ENCODE measurements at regions not wholly inside any gene's neighbourhood (a gene's known extent, or its start where the extent isn't known, plus 50 kb on each side); places are given as distances from the start of the nearest gene placed in this dataset.

DNA sequence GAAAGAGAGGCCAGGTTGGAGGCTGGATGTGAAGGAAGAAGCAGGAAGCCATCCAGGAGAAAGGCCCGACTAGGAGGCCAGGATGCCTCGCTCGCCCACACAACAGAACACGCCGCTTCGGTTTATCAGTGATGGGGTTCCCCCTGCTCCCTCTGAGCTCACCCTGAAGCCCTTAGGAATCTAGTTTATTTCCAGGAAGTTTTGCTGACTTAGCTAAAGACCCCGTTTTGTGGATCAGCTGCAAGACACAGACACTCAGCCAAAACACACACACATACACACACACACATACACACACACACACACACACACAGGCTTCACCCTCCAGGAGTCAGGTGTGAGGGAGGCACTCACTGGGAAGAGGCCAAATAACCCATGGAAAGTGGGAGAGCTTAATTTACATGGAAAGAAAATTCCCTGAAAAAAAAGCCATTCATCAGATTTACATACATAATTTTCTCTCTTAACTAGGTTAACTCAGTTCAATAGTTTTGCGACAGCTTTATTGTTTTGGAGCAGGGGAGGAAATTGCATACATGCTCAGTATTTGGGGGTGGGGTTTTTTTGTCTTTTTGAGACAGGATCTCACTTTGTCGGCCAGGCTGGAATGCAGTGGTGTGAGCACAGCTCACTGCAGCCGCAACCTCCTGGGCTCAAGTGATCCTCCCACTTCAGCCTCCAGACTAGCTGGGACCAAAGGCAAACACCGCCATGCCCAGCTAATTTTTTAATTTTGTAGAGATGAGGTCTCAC lies 92.7 kb upstream of the HAND1 start:
- ChIA-PET CTCF (interaction anchor here (0.6 to 1.6 kb wide), 2 partner anchors 16 to 499 kb away, joined by 3 read pairs; no protein-coding TSS in a partner anchor), POLR2A (no interaction called here)
- Histone ChIP-seq H3K9ac (replicated peaks; ENCODE audit: extremely low read depth, insufficient read depth, low read length) (no peak overlapping the region), H2AFZ (ENCODE audit: low read depth, low read length) (no peak overlapping the region), H4K20me1 (replicated peaks; ENCODE audit: control insufficient read depth, extremely low read depth, insufficient read depth, low read length) (no peaks in the 10 kb centered on the region), H3K9me1 (replicated peaks; ENCODE audit: control insufficient read depth, extremely low read depth, insufficient read depth, low read length) (no peaks in the 10 kb centered on the region), H3K36me3 (ENCODE audit: control insufficient read depth in 2 of 2, extremely low read depth in 1 of 2, insufficient read depth in 2 of 2, low read length in 2 of 2) (no peaks in the 10 kb centered on the region), H3K27ac (ENCODE audit: insufficient read depth, low read depth, low read length) (no peak overlapping the region), H3K27me3 (ENCODE audit: control insufficient read depth in 2 of 2, insufficient read depth in 2 of 2, low read length in 2 of 2) (peaks cover 7 to 9% of the 10 kb centered on the region in 2 experiments), H3K4me2 (ENCODE audit: insufficient read depth, low read length) (no peak overlapping the region), H3K9me3 (replicated peaks; ENCODE audit: control insufficient read depth, insufficient read depth, low read length) (no peaks in the 10 kb centered on the region), H3K79me2 (ENCODE audit: control insufficient read depth, insufficient read depth, low read length) (no peaks in the 10 kb centered on the region), H3K4me3 (replicated peaks in 1 of 3; ENCODE audit: insufficient read depth in 1 of 3, low read depth in 1 of 3, low read length in 3 of 3) (no peak overlapping the region), H3K4me1 (ENCODE audit: control insufficient read depth, extremely low read depth, insufficient read depth, low read length) (no peaks in the 10 kb centered on the region)
- no peak for FAIRE-seq
- dilution Hi-C loops (cut with MboI; ENCODE audit: extremely low pct_ligation_motif_present, low sequenced_read_pairs) (no loop called here), intact Hi-C loops (cut with micrococcal nuclease) (no loop called here)
- no TSS peak for BruUV-seq (replicated peaks)
- no peak for DNase-seq (ENCODE audit: low read depth, low spot score)
- TF ChIP-seq GATA2 (IDR thresholded peaks at IDR 0.05; ENCODE audit: insufficient read depth, insufficient read length, low read depth, low read length) (no peak), JUN (IDR thresholded peaks at IDR 0.05; ENCODE audit: borderline replicate concordance, insufficient read depth, insufficient read length, low read depth) (no peak), FOS (IDR thresholded peaks at IDR 0.05; ENCODE audit: borderline replicate concordance, insufficient read depth, low read length) (no peak), POLR2A (IDR thresholded peaks at IDR 0.05; ENCODE audit: low read depth, low read length) (no peak), MYC (IDR thresholded peaks at IDR 0.05; ENCODE audit: low read depth, low read length) (no peak)

DNA sequence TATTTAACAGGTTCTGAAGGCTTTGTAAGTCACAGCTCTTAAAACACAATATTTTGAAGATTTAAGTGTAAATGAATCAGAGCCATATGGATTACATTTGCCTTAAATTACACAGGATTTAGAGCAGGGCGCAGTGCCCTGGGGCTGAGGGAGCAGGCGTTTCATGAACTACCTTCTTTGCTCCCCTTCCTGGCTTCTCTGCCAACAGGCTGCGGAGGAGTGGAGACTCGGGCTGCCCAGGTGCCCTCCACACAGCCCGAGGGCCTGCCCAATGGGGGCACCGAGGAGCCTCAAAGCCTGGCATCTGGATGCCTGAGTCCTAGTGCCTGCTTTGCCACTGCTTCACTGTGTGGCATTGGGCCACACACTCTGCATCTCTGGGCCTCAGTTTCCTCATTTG lies 90.6 kb upstream of the HAND1 start:
- H3K4me1 ChIP-seq (ENCODE audit: control insufficient read depth, extremely low read depth, insufficient read depth, low read length), result no peaks in the 10 kb centered on the region
- no peaks in the 10 kb centered on the region for H3K9me3 ChIP-seq (replicated peaks; ENCODE audit: control insufficient read depth, insufficient read depth, low read length)
- no peak overlapping the region for H3K4me3 ChIP-seq (replicated peaks in 1 of 3; ENCODE audit: insufficient read depth in 1 of 3, low read depth in 1 of 3, low read length in 3 of 3)
- H3K27me3 ChIP-seq (ENCODE audit: control insufficient read depth in 2 of 2, insufficient read depth in 2 of 2, low read length in 2 of 2), result peaks cover 3 to 5% of the 10 kb centered on the region in 2 experiments
- TF ChIP-seq POLR2AphosphoS5 (IDR thresholded peaks at IDR 0.05; ENCODE audit: insufficient read depth, low read depth, low read length), result no peak
- TF ChIP-seq JUN (IDR thresholded peaks at IDR 0.05; ENCODE audit: borderline replicate concordance, insufficient read depth, insufficient read length, low read depth), result no peak
- no peak for TF ChIP-seq MYC (IDR thresholded peaks at IDR 0.05; ENCODE audit: low read depth, low read length)
- no peak for TF ChIP-seq POLR2A (IDR thresholded peaks at IDR 0.05; ENCODE audit: low read depth, low read length)
- TF ChIP-seq, protein P1, sequence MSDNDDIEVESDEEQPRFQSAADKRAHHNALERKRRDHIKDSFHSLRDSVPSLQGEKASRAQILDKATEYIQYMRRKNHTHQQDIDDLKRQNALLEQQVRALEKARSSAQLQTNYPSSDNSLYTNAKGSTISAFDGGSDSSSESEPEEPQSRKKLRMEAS (IDR thresholded peaks at IDR 0.05; ENCODE audit: insufficient read depth, insufficient read length), result no peak
- TF ChIP-seq, protein P2, sequence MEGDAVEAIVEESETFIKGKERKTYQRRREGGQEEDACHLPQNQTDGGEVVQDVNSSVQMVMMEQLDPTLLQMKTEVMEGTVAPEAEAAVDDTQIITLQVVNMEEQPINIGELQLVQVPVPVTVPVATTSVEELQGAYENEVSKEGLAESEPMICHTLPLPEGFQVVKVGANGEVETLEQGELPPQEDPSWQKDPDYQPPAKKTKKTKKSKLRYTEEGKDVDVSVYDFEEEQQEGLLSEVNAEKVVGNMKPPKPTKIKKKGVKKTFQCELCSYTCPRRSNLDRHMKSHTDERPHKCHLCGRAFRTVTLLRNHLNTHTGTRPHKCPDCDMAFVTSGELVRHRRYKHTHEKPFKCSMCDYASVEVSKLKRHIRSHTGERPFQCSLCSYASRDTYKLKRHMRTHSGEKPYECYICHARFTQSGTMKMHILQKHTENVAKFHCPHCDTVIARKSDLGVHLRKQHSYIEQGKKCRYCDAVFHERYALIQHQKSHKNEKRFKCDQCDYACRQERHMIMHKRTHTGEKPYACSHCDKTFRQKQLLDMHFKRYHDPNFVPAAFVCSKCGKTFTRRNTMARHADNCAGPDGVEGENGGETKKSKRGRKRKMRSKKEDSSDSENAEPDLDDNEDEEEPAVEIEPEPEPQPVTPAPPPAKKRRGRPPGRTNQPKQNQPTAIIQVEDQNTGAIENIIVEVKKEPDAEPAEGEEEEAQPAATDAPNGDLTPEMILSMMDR (IDR thresholded peaks at IDR 0.05; ENCODE audit: extremely low read depth in 1 of 2, insufficient read depth in 1 of 2, low read depth in 1 of 2, low read length in 2 of 2), result no peak
- no peak for TF ChIP-seq GATA2 (IDR thresholded peaks at IDR 0.05; ENCODE audit: insufficient read depth, insufficient read length, low read depth, low read length)
- no peak overlapping the region for H3K4me2 ChIP-seq (ENCODE audit: insufficient read depth, low read length)
- H3K27ac ChIP-seq (ENCODE audit: insufficient read depth, low read depth, low read length), result no peak overlapping the region
- ChIA-PET POLR2A (no interaction called here), CTCF (interaction anchor here (0.8 kb wide), 1 partner anchor 48 kb away, joined by 3 read pairs; no protein-coding TSS in a partner anchor)
- dilution Hi-C loops (cut with MboI; ENCODE audit: extremely low pct_ligation_motif_present, low sequenced_read_pairs), result no loop called here
- no peaks in the 10 kb centered on the region for H4K20me1 ChIP-seq (replicated peaks; ENCODE audit: control insufficient read depth, extremely low read depth, insufficient read depth, low read length)
- FAIRE-seq (no peak), DNase-seq (ENCODE audit: low read depth, low spot score) (no peak)
- BruUV-seq (replicated peaks), result no TSS peak
- H3K79me2 ChIP-seq (ENCODE audit: control insufficient read depth, insufficient read depth, low read length), result no peaks in the 10 kb centered on the region
- H3K36me3 ChIP-seq (ENCODE audit: control insufficient read depth in 2 of 2, extremely low read depth in 1 of 2, insufficient read depth in 2 of 2, low read length in 2 of 2), result no peaks in the 10 kb centered on the region
- H3K9ac ChIP-seq (replicated peaks; ENCODE audit: extremely low read depth, insufficient read depth, low read length), result no peak overlapping the region
- intact Hi-C loops (cut with micrococcal nuclease), result no loop called here
- no peaks in the 10 kb centered on the region for H3K9me1 ChIP-seq (replicated peaks; ENCODE audit: control insufficient read depth, extremely low read depth, insufficient read depth, low read length)
- no peak overlapping the region for H2AFZ ChIP-seq (ENCODE audit: low read depth, low read length)

Data from endothelial cell of umbilical vein (primary cell).